NCI-H226 (cell line): ENCODE measurements at regions not wholly inside any gene's neighbourhood (a gene's known extent, or its start where the extent isn't known, plus 50 kb on each side); places are given as distances from the start of the nearest gene placed in this dataset.

ENCODE experiments used
- DNase-seq: peaks from one replicate; pipeline ENCODE4 v3.0.0-alpha.2; 2015

- DNase-seq: no peak
These were observed 61.7 kb upstream of the PPP2R2B start for GRCh38 chr5:146940295-146940694.

GRCh38 chr5:146944019-146944418, 65.5 kb upstream of the PPP2R2B start:
- no peak for DNase-seq

DNA sequence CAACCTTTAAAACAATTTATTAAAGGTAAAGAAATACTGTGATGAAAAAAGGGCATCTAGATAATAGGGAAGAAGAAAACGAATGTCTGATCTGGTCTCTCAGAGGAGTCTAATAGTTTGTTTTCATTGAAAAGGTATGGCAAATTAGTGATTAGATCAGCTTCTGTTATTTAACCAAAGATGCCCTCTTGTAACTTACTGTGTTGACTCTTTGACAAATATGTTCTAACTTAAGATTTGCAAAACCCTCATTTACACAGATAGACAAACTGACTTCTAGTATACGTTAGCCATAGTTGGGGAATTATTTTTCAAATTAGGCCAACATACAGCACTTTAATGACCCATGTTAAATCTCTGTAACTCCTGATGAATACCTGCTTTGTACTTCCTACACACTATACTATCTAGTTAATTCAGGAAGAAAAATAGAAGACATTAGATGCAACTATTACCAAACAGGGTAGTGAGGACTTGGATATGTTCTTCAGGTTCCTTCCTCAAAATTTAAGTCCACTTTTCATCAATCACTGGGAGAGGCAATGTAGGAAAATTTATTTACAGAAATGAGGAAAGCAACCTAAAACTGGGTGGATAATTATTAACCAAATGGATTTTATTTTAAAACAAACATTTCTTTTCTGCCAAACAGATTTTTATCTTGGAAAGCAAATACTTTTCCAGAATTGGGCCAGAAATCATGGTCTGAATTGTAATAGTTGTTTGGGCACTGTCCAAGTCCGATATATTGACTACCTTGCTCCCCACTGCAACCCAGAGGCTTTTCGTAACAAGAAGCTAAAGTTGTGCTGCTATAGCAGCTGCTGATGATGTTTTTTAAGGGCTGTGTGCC, 66.4 kb upstream of the PPP2R2B start:
- no peak for DNase-seq

- DNase-seq: no peak
These were observed 67.1 kb upstream of the PPP2R2B start for GRCh38 chr5:146945617-146946084.

DNA sequence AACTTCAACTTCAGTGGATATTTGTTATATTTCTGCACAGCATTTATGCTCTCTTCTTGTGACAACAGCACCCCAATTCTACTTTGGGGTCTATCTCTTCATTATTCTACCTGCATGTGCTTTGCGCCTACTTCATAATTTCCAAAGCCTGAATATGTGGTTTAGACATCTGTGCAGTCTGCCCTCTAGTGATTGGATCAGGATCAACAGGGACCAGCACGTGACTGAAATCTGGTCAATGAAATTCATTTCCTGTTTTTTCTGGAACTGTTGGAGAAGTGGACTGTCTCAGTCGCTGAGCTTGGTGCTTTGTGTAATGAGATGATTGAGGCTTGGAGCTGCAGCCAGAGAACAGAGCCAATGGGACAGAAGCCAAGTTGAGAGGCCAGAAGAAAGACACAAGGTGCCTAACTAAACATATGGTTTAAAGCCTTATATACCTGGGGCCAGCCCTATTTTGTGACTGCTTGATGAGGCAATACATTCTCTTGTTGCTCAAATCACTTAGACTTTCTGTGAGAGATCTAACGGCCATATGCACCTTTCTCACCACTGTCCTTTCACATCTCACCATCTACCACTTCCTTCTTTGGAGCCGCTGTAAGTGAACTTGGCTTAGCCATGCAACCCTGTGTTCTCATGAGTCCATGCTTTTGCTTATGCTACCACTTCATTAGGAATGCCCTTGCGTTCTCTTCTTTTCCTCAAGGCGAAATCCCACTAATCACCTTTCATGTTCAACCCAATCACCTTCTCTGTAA, 68.8 kb upstream of the PPP2R2B start:
- DNase-seq: peak; percentile 8

DNA sequence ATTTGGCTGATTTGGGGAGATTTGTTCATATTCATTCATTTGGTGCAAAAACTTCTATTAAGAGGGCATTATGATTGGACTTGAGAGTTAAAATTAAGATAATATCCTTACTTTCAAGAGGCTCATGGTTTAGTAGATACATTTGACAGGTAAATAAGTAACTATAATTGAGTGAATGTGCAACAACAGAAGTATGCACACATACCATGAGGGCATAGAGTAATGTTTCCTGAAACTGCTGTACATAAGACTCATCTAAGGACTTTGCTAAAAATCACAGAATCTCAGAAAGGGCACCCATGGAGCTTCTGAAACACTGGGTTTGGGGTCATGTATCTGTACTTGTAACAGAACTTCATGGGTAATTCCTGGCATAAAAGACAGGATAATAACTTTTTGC, 70.1 kb upstream of the PPP2R2B start:
- DNase-seq: no peak

GRCh38 chr5:146952168-146952567, 73.6 kb upstream of the PPP2R2B start:
- no peak for DNase-seq

- no peak for DNase-seq
These were observed 77.7 kb upstream of the PPP2R2B start for GRCh38 chr5:146956217-146956616.

- DNase-seq: no peak
These were observed 80.8 kb upstream of the PPP2R2B start for GRCh38 chr5:146959360-146959759.

DNA sequence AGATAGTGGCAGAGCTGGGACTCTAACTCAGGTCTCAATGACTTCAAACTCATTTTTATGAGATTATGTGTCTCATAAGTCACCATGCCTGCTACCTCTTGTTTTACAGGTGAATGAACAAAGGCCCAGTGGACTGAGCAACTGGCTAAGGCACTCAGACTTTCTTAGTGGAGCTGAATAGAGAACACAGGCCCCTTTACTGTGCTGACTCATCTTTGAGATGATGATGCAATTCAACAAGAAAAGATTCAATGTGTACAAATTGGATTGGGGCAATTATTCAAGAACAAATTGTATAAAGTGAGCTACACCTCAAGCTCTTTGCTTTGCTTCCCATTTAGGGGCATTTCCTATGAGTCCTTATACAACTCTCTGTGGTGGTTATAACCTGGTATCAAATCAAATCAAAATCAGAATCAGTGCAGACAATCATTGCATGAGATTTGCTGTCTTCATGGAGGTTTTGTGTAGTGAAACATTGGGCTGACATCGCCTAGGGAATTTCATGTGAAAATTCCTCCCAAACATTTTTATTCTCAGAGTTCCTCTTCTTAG, 84.3 kb upstream of the PPP2R2B start:
- peak; percentile 37 for DNase-seq

- DNase-seq: peak; percentile 36
These were observed 87.5 kb upstream of the PPP2R2B start for GRCh38 chr5:146965761-146966659.

DNA sequence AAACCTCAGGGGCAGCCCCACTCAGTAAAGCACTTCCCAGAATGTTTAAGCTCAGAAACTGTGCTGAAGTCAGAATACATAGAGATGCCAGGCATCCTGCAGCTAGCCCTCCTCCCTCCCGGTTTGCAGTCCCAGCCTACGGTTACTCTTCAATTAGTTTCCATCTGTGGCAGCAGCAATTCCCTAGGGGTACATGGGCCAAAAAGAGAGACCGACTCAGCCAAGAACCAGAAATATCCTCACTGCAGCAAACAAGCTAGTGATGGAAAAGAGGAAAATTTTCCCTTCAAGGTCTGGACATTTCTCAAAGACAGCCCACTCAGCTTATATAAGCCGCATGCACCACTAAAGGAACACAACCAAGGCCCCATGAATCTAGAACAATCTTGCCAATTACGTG, 89.1 kb upstream of the PPP2R2B start:
- DNase-seq: no peak

DNA sequence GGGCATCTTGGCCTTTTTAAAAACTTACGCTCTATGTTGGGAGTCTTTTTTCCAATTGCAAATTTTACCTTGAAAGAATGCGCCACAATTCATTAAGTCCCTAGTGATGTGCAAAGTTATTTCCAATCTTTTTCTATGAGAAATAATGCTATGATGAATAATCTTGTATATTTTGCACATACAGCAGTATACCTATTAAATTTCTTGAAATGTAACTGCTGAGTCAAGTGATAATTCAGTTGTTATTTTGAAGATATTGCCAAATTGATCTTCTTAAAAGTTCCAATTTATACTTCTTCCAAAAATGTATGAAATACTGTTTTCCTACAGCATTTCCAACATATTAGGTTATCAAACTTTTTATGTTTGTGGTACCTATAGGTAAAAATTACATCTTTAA, 92.8 kb upstream of the PPP2R2B start:
- no peak for DNase-seq

- DNase-seq: no peak
These were observed 107.9 kb upstream of the PPP2R2B start for GRCh38 chr5:146986469-146986868.

- DNase-seq: no peak
These were observed 115.4 kb upstream of the PPP2R2B start for GRCh38 chr5:146993876-146994530.

GRCh38 chr5:146995878-146996277, 117.3 kb upstream of the PPP2R2B start:
- no peak for DNase-seq

DNA sequence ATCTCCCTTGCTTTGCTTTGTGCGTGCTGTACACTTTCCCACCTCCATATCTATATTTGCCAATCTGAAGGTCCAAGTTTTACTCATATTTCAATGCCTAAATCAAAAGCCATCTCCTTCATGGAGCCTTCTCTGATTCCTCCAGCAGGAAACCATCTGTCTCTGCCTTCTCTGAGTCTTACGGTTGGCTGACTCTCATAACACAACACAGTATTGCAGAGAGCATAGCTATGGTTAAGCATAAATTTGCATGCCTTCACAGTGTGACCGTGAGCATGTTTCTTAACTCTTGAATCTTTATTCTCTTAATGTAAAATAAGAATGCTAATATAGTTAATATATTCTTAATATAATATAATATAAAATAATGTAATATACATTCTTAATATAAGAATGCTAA, 136.8 kb upstream of the PPP2R2B start:
- no peak for DNase-seq

GRCh38 chr5:147017191-147017590, 138.6 kb upstream of the PPP2R2B start:
- no peak for DNase-seq

- DNase-seq: no peak
These were observed 139.1 kb upstream of the PPP2R2B start for GRCh38 chr5:147017621-147018020.

DNA sequence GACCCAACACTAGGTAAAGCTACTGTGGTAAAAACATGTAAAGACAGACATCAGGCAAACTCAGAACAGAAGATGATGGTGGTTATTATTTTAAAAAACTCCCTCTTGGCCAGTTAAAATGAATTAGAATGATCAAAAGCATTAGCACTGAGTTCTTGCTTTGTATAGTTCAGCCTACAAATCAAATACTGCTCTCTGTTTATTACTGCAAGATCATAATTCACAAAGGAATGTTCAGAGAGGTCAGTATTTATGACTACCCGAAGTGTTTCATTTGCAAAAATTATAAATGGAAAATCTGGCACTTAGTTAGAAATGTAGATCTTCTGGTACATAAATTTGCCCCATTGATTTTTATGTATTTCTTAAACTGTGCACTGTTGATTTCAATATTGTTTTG, 140.3 kb upstream of the PPP2R2B start:
- no peak for DNase-seq

- DNase-seq: no peak
These were observed 158.2 kb upstream of the PPP2R2B start for GRCh38 chr5:147036691-147037245.
